SU-DHL-6 (cell line): ENCODE measurements at regions not wholly inside any gene's neighbourhood (a gene's known extent, or its start where the extent isn't known, plus 50 kb on each side); places are given as distances from the start of the nearest gene placed in this dataset.

Experiments
- H2AFZ ChIP-seq: fragments of 200-600 bp; sonication (generic); 2 replicates; pipeline ENCODE4 v1.6.1; 2014; ENCODE audit warnings: low read depth, mild to moderate bottlenecking, moderate library complexity, mixed read lengths, antibody characterized with exemption, low read length; ENCODE audit not compliant: severe bottlenecking
- H3F3A ChIP-seq: fragments of 200-600 bp; shearing (Covaris generic); 2 replicates; pipeline ENCODE4 v1.6.0; 2016; ENCODE audit warnings: antibody characterized with exemption, mild to moderate bottlenecking; ENCODE audit not compliant: insufficient read depth
- H3K27ac ChIP-seq: fragments of 200-600 bp; sonication (generic); 2 replicates; pipeline ENCODE4 v1.5.1; 2016; ENCODE audit warnings: low read depth, mild to moderate bottlenecking, low read length, moderate library complexity, mixed read lengths
- H3K27me3 ChIP-seq: fragments of 200-600 bp; sonication (generic), shearing (Covaris generic); 2 replicates; pipeline ENCODE4 v1.6.0; 2014; ENCODE audit warnings: mild to moderate bottlenecking, low read length
- H3K36me3 ChIP-seq: fragments of 200-600 bp; sonication (generic); 2 replicates; pipeline ENCODE4 v1.6.1; 2014; ENCODE audit warnings: mild to moderate bottlenecking, low read length, mixed read lengths
- H3K4me2 ChIP-seq: fragments of 300-600, 200-600 bp; shearing (Covaris generic), sonication (generic); 2 replicates; pipeline ENCODE4 v1.6.0; 2014; ENCODE audit warnings: low read length, low read depth, mild to moderate bottlenecking; ENCODE audit not compliant: poor library complexity, severe bottlenecking
- H3K4me3 ChIP-seq: fragments of 200-600 bp; sonication (generic); 2 replicates; pipeline ENCODE4 v1.5.1; 2014; ENCODE audit warnings: antibody characterized with exemption, low read length, mild to moderate bottlenecking, mixed read lengths; ENCODE audit not compliant: insufficient read depth, poor library complexity, severe bottlenecking
- H3K79me2 ChIP-seq: fragments of 200-600 bp; sonication (generic); 2 replicates; pipeline ENCODE4 v1.6.1; 2014; ENCODE audit warnings: mild to moderate bottlenecking, low read length, moderate library complexity; ENCODE audit not compliant: insufficient read depth
- H3K9ac ChIP-seq: fragments of 200-600 bp; sonication (generic); 2 replicates; pipeline ENCODE4 v1.7.0; 2014; ENCODE audit warnings: mild to moderate bottlenecking, low read length
- H3K9me2 ChIP-seq: fragments of 200-600 bp; sonication (generic); replicated peaks from 2 replicates; pipeline ENCODE4 v1.6.1; 2014; ENCODE audit warnings: low read length; ENCODE audit not compliant: insufficient read depth
- H3K9me3 ChIP-seq: fragments of 200-600 bp; sonication (generic); 2 replicates; pipeline ENCODE4 v1.6.1; 2014; ENCODE audit warnings: low read length, mixed read lengths; ENCODE audit not compliant: insufficient read depth
- H4K20me1 ChIP-seq: fragments of 200-600 bp; sonication (generic); 2 replicates; pipeline ENCODE4 v1.6.1; 2014; ENCODE audit warnings: low read depth, mild to moderate bottlenecking, antibody characterized with exemption, low read length, moderate library complexity, mixed read lengths
- CTCF ChIP-seq: fragments of 200-600 bp; sonication (generic); IDR thresholded peaks from one replicate; pipeline ENCODE4 v1.5.1; 2017; ENCODE audit warnings: antibody characterized with exemption, mild to moderate bottlenecking, low read length, moderate library complexity; ENCODE audit not compliant: insufficient read depth, poor library complexity, severe bottlenecking
- EZH2phosphoT487 ChIP-seq: fragments of 200-600 bp; sonication (generic), shearing (Covaris generic); conservative IDR thresholded peaks from 2 replicates; pipeline ENCODE4 v1.6.1; 2018; ENCODE audit warnings: mild to moderate bottlenecking, antibody characterized with exemption, low read length, moderate library complexity, mixed read lengths

GRCh38 chr4:152045449-152045806 is 284.6 kb upstream of the GATB start:
- H3K9ac ChIP-seq: no peak overlapping the region
- no peaks in the 10 kb centered on the region for H3K36me3 ChIP-seq
- no peak overlapping the region for H3K4me2 ChIP-seq
- no peak overlapping the region for H2AFZ ChIP-seq
- no peak overlapping the region for H3K4me3 ChIP-seq
- H3F3A ChIP-seq: no peaks in the 10 kb centered on the region
- no peaks in the 10 kb centered on the region for H3K79me2 ChIP-seq
- TF ChIP-seq CTCF (no peak), EZH2phosphoT487 (no peak)
- H3K27me3 ChIP-seq: no peaks in the 10 kb centered on the region
- H4K20me1 ChIP-seq: no peaks in the 10 kb centered on the region
- no peaks in the 10 kb centered on the region for H3K9me3 ChIP-seq
- H3K27ac ChIP-seq: no peak overlapping the region
- no peaks in the 10 kb centered on the region for H3K9me2 ChIP-seq

- Histone ChIP-seq H3K27me3 (no peaks in the 10 kb centered on the region), H3K79me2 (no peaks in the 10 kb centered on the region), H3K27ac (no peak overlapping the region), H3F3A (no peaks in the 10 kb centered on the region), H3K9me3 (no peaks in the 10 kb centered on the region), H4K20me1 (no peaks in the 10 kb centered on the region), H3K9ac (no peak overlapping the region), H2AFZ (no peak overlapping the region), H3K4me3 (no peak overlapping the region), H3K36me3 (no peaks in the 10 kb centered on the region), H3K9me2 (no peaks in the 10 kb centered on the region), H3K4me2 (no peak overlapping the region)
- TF ChIP-seq CTCF (no peak), EZH2phosphoT487 (no peak)
Measured at GRCh38 chr4:152044331-152045036, 283.7 kb upstream of the GATB start.

GRCh38 chr4:152041295-152041694 is 280.5 kb upstream of the GATB start:
- Histone ChIP-seq H3F3A (no peaks in the 10 kb centered on the region), H3K79me2 (no peaks in the 10 kb centered on the region), H3K27ac (no peak overlapping the region), H4K20me1 (no peaks in the 10 kb centered on the region), H3K4me2 (no peak overlapping the region), H3K9me2 (no peaks in the 10 kb centered on the region), H3K9me3 (no peaks in the 10 kb centered on the region), H3K36me3 (no peaks in the 10 kb centered on the region), H3K4me3 (no peak overlapping the region), H3K27me3 (no peaks in the 10 kb centered on the region), H2AFZ (no peak overlapping the region), H3K9ac (no peak overlapping the region)
- no peak for TF ChIP-seq EZH2phosphoT487
- TF ChIP-seq CTCF: no peak
